Pancreas (tissue), 10 donors: ENCODE measurements at regions not wholly inside any gene's neighbourhood (a gene's known extent, or its start where the extent isn't known, plus 50 kb on each side); places are given as distances from the start of the nearest gene placed in this dataset.

Source experiments
- ATAC-seq, 4 donors: fragments of 200-7000 bp; cut with Tn5 transposase; one replicate each; pipeline versions ENCODE4 v1.8.0 to v1.9.1; 2020; ENCODE audit warnings: mild to moderate bottlenecking in 4 of 4, moderate library complexity in 4 of 4
- DNase-seq, 6 donors: peaks; one replicate each; pipeline ENCODE4 v3.0.0-alpha.2; 2020
- FAIRE-seq: peaks from 2 replicates; lab custom pipeline; 2012; peaks lifted over from hg19 to GRCh38; lab: Jason Lieb, UNC
- H3K27ac ChIP-seq, 4 donors: fragments of 200-600 bp; sonication (generic); 1 replicate in 3 of 4; 2 replicates in 1 of 4; pipeline versions ENCODE4 v1.5.0 to v1.8.0; 2020
- H3K27me3 ChIP-seq, 4 donors: fragments of 200-600 bp; one replicate each; pipeline ENCODE4 v1.8.0; 2021
- H3K36me3 ChIP-seq, 3 donors: fragments of 200-600 bp; sonication (generic) in 1 of 3; one replicate each; pipeline versions ENCODE4 v1.5.0 to v1.8.0; 2020 to 2021
- H3K4me1 ChIP-seq, 3 donors: fragments of 200-600 bp; one replicate each; pipeline ENCODE4 v1.8.0; 2021
- H3K4me3 ChIP-seq, 4 donors: fragments of 200-600 bp; sonication (generic) in 2 of 4; one replicate each; pipeline versions ENCODE4 v1.5.0 to v1.8.0; 2020 to 2021
- H3K9me3 ChIP-seq, 4 donors: fragments of 200-600 bp; one replicate each; pipeline ENCODE4 v1.8.0; 2021
- CTCF ChIP-seq, 4 donors: fragments of 200-600 bp; sonication (generic) in 3 of 4; IDR thresholded peaks; one replicate each; pipeline versions ENCODE4 v1.5.0 to v1.8.0; 2021; ENCODE audit warnings: antibody characterized with exemption in 4 of 4
- WGBS, 2 donors: extraction: QIAGEN DNeasy Blood & Tissue Kit; methylation state at CpG; one replicate each; pipeline ENCODE4 v1.1.7; 2013; 5-methylcytosine and 5-hydroxymethylcytosine counted together
- intact Hi-C, 3 donors: fragments of 100-400 bp; cut with DNase I; formaldehyde crosslinking; loops; one replicate each; pipeline versions ENCODE4 v1.11.1 to v1.14.2; 2022
- donor health status: healthy with polysubstance abuse.
- donor health status: DM: no; HTN: no; CAD: no; lungs with moderate emphysema.
- donor health status: DM: no; HTN: no; CAD: no.
- donor health status: control.
- donor health status: control.
- donor health status: Bipolar disorder and iron deficiency.
- donor health status: DM: yes; HTN: yes; CAD: no.
- donor health status: DM: no; HTN: no; CAD: no.
- donor health status: DM: no; HTN: no; CAD: no.
- donor health status: DM: yes; HTN: yes; CAD: no.

- no peak for TF ChIP-seq CTCF (IDR thresholded peaks at IDR 0.05)
- H3K4me1 ChIP-seq: no peaks in the 10 kb centered on the region
- H3K36me3 ChIP-seq: no peaks in the 10 kb centered on the region
- DNase-seq (no peak), FAIRE-seq (no peak), ATAC-seq (no peak)
- no peak overlapping the region for H3K4me3 ChIP-seq
- no peak overlapping the region for H3K27ac ChIP-seq
- intact Hi-C loops: no loop called here
- 80 to 81% methylated on average over 7 of the region's 7 CpGs for WGBS, 2 donors
- H3K9me3 ChIP-seq: no peaks in the 10 kb centered on the region
- H3K27me3 ChIP-seq: no peaks in the 10 kb centered on the region
Measured at GRCh38 chr6:110040716-110041115, 62.6 kb downstream of the GPR6 start.

GRCh38 chr6:110041126-110041525 is 63.0 kb downstream of the GPR6 start:
- Histone ChIP-seq H3K36me3 (no peaks in the 10 kb centered on the region), H3K9me3 (no peaks in the 10 kb centered on the region), H3K4me1 (no peaks in the 10 kb centered on the region), H3K4me3 (no peak overlapping the region), H3K27me3 (no peaks in the 10 kb centered on the region), H3K27ac (no peak overlapping the region)
- intact Hi-C loops: no loop called here
- FAIRE-seq (no peak), DNase-seq (no peak), ATAC-seq (no peak)
- no peak for TF ChIP-seq CTCF (IDR thresholded peaks at IDR 0.05)
- 39 to 47% methylated on average over 2 of the region's 2 CpGs for WGBS, 2 donors

- intact Hi-C loops: no loop called here
- Histone ChIP-seq H3K4me3 (no peak overlapping the region), H3K9me3 (no peaks in the 10 kb centered on the region), H3K36me3 (no peaks in the 10 kb centered on the region), H3K4me1 (no peaks in the 10 kb centered on the region), H3K27me3 (no peaks in the 10 kb centered on the region), H3K27ac (no peak overlapping the region)
- FAIRE-seq (no peak), DNase-seq (no peak), ATAC-seq (no peak)
- WGBS, 2 donors: 79 to 90% methylated on average over 5 of the region's 5 CpGs
- no peak for TF ChIP-seq CTCF (IDR thresholded peaks at IDR 0.05)
Measured at GRCh38 chr6:110041830-110042229, 63.7 kb downstream of the GPR6 start.

- no peak overlapping the region for H3K27ac ChIP-seq
- no peaks in the 10 kb centered on the region for H3K9me3 ChIP-seq
- no peak for ATAC-seq
- no peak overlapping the region for H3K4me3 ChIP-seq
- no peaks in the 10 kb centered on the region for H3K4me1 ChIP-seq
- H3K36me3 ChIP-seq: no peaks in the 10 kb centered on the region
- no peak for FAIRE-seq
- WGBS, 2 donors: 79 to 84% methylated on average over 9 of the region's 9 CpGs
- no peak for TF ChIP-seq CTCF (IDR thresholded peaks at IDR 0.05)
- intact Hi-C loops: no loop called here
- DNase-seq: no peak
- H3K27me3 ChIP-seq: no peaks in the 10 kb centered on the region
Measured at GRCh38 chr6:110042670-110043296, 64.7 kb downstream of the GPR6 start.

GRCh38 chr6:110043366-110043994 is 65.4 kb downstream of the GPR6 start:
- intact Hi-C loops: no loop called here
- Histone ChIP-seq H3K27me3 (no peaks in the 10 kb centered on the region), H3K36me3 (no peaks in the 10 kb centered on the region), H3K4me1 (no peaks in the 10 kb centered on the region), H3K27ac (no peak overlapping the region), H3K9me3 (no peaks in the 10 kb centered on the region), H3K4me3 (no peak overlapping the region)
- WGBS, 2 donors: 66 to 72% methylated on average over 6 of the region's 6 CpGs
- FAIRE-seq (no peak), ATAC-seq (no peak), DNase-seq (no peak)
- TF ChIP-seq CTCF (IDR thresholded peaks at IDR 0.05): no peak
